Smooth muscle cell (in vitro differentiated cells): ENCODE measurements at regions not wholly inside any gene's neighbourhood (a gene's known extent, or its start where the extent isn't known, plus 50 kb on each side); places are given as distances from the start of the nearest gene placed in this dataset.

Source experiments
- DNase-seq: peaks from one replicate; lab custom pipeline; 2025; ENCODE audit not compliant: unreplicated experiment; lab: John Stamatoyannopoulos, UW
- H2AFZ ChIP-seq: fragments of 200-600 bp; sonication (generic); 2 replicates; pipeline ENCODE4 v1.6.0; 2016; ENCODE audit warnings: antibody characterized with exemption, low read depth, mild to moderate bottlenecking
- H3F3A ChIP-seq: fragments of 200-600 bp; sonication (generic); 2 replicates; pipeline ENCODE4 v1.6.0; 2017; ENCODE audit warnings: antibody characterized with exemption, low read depth
- H3K27ac ChIP-seq: fragments of 200-600 bp; sonication (generic); 2 replicates; pipeline ENCODE4 v1.5.1; 2016; ENCODE audit warnings: low read depth, mild to moderate bottlenecking
- H3K27me3 ChIP-seq: fragments of 200-600 bp; sonication (generic); 2 replicates; pipeline ENCODE4 v1.6.1; 2016; ENCODE audit warnings: low read depth, mild to moderate bottlenecking
- H3K36me3 ChIP-seq: fragments of 200-600 bp; sonication (generic); 2 replicates; pipeline ENCODE4 v1.5.1; 2016; ENCODE audit warnings: low read depth
- H3K4me1 ChIP-seq: fragments of 200-600 bp; sonication (generic); 2 replicates; pipeline ENCODE4 v1.5.1; 2016; ENCODE audit warnings: low read depth
- H3K4me2 ChIP-seq: fragments of 200-600 bp; sonication (generic); 2 replicates; pipeline ENCODE4 v1.6.0; 2016; ENCODE audit warnings: mild to moderate bottlenecking
- H3K4me3 ChIP-seq: fragments of 200-600 bp; sonication (generic); 2 replicates; pipeline ENCODE4 v1.5.1; 2016; ENCODE audit warnings: mild to moderate bottlenecking
- H3K79me2 ChIP-seq: fragments of 200-600 bp; sonication (generic); 2 replicates; pipeline ENCODE4 v1.6.0; 2016; ENCODE audit warnings: low read depth, mild to moderate bottlenecking
- H3K9ac ChIP-seq: fragments of 200-600 bp; sonication (generic); 2 replicates; pipeline ENCODE4 v1.6.0; 2016; ENCODE audit warnings: low read depth
- H3K9me3 ChIP-seq: fragments of 200-600 bp; sonication (generic); replicated peaks from 2 replicates; pipeline ENCODE4 v1.5.1; 2016; ENCODE audit warnings: low read depth
- H4K20me1 ChIP-seq: fragments of 200-600 bp; sonication (generic); 2 replicates; pipeline ENCODE4 v1.6.0; 2016; ENCODE audit warnings: low read depth
- WGBS: methylation state at CpG from one replicate; pipeline ENCODE4 v1.1.7; 2016; ENCODE audit warnings: low lambda C conversion rate; 5-methylcytosine and 5-hydroxymethylcytosine counted together
- TF ChIP-seq, protein P1 (sequence below): fragments of 200-600 bp; sonication (generic); IDR thresholded peaks from 2 replicates; pipeline ENCODE4 v1.5.1; 2017; ENCODE audit warnings: borderline replicate concordance, mild to moderate bottlenecking, antibody characterized with exemption; ENCODE audit not compliant: insufficient read depth, poor library complexity, severe bottlenecking

DNA sequence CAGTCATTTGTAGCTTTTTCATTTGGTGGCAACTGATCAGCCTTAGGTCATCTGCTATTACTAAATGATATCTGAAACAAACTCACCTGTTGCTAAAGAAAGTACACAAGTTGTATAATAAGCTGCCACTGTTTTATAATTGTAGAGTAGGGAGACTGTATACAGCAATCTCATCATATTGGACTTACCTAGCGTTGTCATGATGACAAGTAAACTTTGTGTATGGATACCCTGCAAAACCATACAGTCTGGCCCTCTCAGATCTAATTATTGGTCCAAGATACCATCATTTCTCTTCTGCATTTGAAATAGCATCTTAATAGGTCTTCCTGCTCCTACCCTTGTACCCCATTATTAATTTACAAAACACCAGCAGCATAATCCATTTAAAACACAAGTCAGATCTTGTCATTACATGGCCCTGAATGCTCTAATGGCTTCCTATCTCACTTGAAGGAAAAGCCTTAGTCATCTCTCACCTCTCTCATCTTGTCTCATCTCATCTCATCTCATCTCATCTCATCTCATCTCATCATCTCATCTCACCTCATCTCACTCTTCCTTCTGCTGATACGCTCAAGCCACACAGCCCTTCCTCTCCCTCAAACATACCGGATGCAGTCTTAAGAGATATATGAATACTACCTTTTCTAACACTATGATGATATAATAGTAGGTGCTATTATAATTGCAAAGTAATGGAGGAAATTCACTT, 540.6 kb downstream of the MDFIC start:
- Histone ChIP-seq H3K9ac (no peak overlapping the region), H4K20me1 (no peaks in the 10 kb centered on the region), H3K79me2 (no peaks in the 10 kb centered on the region), H3K4me3 (no peak overlapping the region), H3K36me3 (no peaks in the 10 kb centered on the region), H3K27ac (no peak overlapping the region), H3K4me1 (no peaks in the 10 kb centered on the region), H2AFZ (no peak overlapping the region), H3K9me3 (no peaks in the 10 kb centered on the region), H3K27me3 (no peaks in the 10 kb centered on the region), H3F3A (no peaks in the 10 kb centered on the region), H3K4me2 (no peak overlapping the region)
- 96% methylated on average over 3 of the region's 3 CpGs for WGBS
- TF ChIP-seq, protein P1, sequence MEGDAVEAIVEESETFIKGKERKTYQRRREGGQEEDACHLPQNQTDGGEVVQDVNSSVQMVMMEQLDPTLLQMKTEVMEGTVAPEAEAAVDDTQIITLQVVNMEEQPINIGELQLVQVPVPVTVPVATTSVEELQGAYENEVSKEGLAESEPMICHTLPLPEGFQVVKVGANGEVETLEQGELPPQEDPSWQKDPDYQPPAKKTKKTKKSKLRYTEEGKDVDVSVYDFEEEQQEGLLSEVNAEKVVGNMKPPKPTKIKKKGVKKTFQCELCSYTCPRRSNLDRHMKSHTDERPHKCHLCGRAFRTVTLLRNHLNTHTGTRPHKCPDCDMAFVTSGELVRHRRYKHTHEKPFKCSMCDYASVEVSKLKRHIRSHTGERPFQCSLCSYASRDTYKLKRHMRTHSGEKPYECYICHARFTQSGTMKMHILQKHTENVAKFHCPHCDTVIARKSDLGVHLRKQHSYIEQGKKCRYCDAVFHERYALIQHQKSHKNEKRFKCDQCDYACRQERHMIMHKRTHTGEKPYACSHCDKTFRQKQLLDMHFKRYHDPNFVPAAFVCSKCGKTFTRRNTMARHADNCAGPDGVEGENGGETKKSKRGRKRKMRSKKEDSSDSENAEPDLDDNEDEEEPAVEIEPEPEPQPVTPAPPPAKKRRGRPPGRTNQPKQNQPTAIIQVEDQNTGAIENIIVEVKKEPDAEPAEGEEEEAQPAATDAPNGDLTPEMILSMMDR, result no peak
- DNase-seq, result no peak

DNA sequence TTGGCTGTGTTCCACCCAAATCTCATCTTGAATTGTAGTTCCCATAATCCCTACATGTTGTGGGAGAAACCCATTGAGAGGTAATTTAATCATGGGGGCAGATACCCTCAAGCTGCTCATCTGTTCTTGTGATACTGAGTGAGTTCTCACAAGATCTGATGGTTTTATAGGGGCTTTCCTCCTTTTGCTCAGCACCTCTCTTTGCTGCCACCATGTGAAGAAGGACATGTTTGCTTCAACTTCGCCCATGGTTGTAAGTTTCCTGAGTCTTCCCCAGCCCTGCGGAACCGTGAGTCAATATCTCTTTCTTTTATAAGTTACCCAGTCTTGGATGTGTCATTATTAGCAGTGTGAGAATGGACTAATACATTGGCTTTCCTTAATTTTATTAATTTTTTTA, 527.8 kb downstream of the MDFIC start:
- DNase-seq, result no peak
- no peak overlapping the region for H3K9ac ChIP-seq
- TF ChIP-seq, protein P1, result no peak
- H4K20me1 ChIP-seq, result no peaks in the 10 kb centered on the region
- H3K27me3 ChIP-seq, result no peaks in the 10 kb centered on the region
- H3F3A ChIP-seq, result no peaks in the 10 kb centered on the region
- H3K4me2 ChIP-seq, result no peak overlapping the region
- no peaks in the 10 kb centered on the region for H3K36me3 ChIP-seq
- H3K27ac ChIP-seq, result no peak overlapping the region
- H3K79me2 ChIP-seq, result no peaks in the 10 kb centered on the region
- no peaks in the 10 kb centered on the region for H3K4me1 ChIP-seq
- no peaks in the 10 kb centered on the region for H3K9me3 ChIP-seq
- H2AFZ ChIP-seq, result no peak overlapping the region
- no peak overlapping the region for H3K4me3 ChIP-seq
- 73% methylated on average over 3 of the region's 3 CpGs for WGBS

DNA sequence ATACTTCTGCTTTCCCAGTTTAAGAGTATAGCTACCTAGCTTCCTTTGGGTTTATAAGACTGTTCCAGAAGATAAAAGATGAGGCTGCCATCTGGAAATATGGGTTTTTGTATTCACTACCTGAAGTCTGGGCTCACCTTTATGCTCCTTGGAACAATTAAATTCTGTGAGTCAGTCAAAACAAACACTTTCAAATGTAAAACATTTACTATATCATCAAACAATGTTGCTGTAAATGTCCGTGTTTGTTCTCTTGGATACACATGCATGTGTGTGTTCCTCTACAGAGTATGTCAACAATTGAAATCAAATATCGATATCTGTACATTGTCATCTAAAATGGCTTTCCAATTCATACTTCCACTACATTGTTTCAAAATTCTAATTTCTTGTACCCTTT, 525.6 kb downstream of the MDFIC start:
- Histone ChIP-seq H3K79me2 (no peaks in the 10 kb centered on the region), H3K4me1 (no peaks in the 10 kb centered on the region), H3K36me3 (no peaks in the 10 kb centered on the region), H3K4me2 (no peak overlapping the region), H3K4me3 (no peak overlapping the region), H3K27me3 (no peaks in the 10 kb centered on the region), H3F3A (no peaks in the 10 kb centered on the region), H2AFZ (no peak overlapping the region), H4K20me1 (no peaks in the 10 kb centered on the region), H3K9me3 (no peaks in the 10 kb centered on the region), H3K27ac (no peak overlapping the region), H3K9ac (no peak overlapping the region)
- DNase-seq, result no peak
- WGBS, result 95% methylated on average over 2 of the region's 2 CpGs
- TF ChIP-seq, protein P1, result no peak

DNA sequence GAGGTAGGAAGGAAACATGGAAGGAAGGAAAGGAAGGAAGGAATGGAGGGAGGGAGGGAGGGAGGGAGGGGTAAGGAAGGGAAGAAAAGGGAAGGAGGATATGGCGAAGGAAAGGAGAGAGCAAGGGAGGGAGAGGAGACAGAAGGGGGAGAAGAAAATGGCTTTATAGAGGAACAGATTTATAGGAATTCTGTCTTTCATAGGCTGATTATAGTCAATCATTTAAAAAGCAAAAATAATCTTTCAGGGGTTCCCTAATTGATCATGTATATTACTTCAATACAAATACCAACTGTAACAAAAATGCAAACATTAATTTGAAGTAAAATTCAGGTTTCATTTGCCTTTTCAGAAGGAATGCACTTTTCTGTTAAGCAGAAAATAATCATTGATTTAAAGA, 519.1 kb downstream of the MDFIC start:
- H2AFZ ChIP-seq, result no peak overlapping the region
- no peak for DNase-seq
- H3K4me1 ChIP-seq, result no peaks in the 10 kb centered on the region
- WGBS, result 80% methylated on average over 1 of the region's 1 CpG
- H3K36me3 ChIP-seq, result no peaks in the 10 kb centered on the region
- no peaks in the 10 kb centered on the region for H3K9me3 ChIP-seq
- TF ChIP-seq, protein P1, result no peak
- no peaks in the 10 kb centered on the region for H4K20me1 ChIP-seq
- no peaks in the 10 kb centered on the region for H3K79me2 ChIP-seq
- H3K4me3 ChIP-seq, result no peak overlapping the region
- H3K9ac ChIP-seq, result no peak overlapping the region
- H3K27me3 ChIP-seq, result no peaks in the 10 kb centered on the region
- no peaks in the 10 kb centered on the region for H3F3A ChIP-seq
- no peak overlapping the region for H3K4me2 ChIP-seq
- no peak overlapping the region for H3K27ac ChIP-seq
